C4-2B (cell line): ENCODE measurements at regions not wholly inside any gene's neighbourhood (a gene's known extent, or its start where the extent isn't known, plus 50 kb on each side); places are given as distances from the start of the nearest gene placed in this dataset.

Experiments
- H3K27ac ChIP-seq: fragments of 450-650 bp; 2 replicates; pipeline ENCODE4 v1.5.1; 2017
- CTCF ChIP-seq: fragments of 450-650 bp; conservative IDR thresholded peaks from 2 replicates; pipeline ENCODE4 v1.5.1; 2017; ENCODE audit warnings: mild to moderate bottlenecking
- ZFX ChIP-seq: fragments of 450-650 bp; IDR thresholded peaks from 2 replicates; pipeline ENCODE4 v1.6.1; 2017

DNA sequence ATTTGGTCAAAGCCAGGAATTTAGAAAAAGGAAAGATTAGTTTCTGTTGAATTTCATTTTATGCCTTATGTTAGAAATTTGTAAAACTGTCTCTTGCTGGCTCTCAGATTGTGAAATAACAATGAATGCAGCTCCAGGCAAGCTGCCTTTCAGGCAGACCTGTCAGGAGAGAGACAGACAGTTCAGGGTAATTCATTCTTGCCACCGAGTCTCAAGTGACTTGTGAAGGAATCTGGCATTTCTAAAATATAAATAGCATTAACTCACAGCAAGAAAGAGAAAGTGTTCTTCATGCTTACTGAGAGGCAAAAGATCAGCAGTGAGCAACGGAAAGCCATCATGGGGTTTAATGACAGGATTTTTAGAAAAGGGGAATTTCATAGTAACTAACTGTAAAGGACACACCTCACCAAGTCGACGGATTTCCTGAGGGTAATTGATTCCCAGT lies 442.3 kb upstream of the AKR1E2 start:
- no peak overlapping the region for H3K27ac ChIP-seq
- TF ChIP-seq ZFX (no peak), CTCF (no peak)

DNA sequence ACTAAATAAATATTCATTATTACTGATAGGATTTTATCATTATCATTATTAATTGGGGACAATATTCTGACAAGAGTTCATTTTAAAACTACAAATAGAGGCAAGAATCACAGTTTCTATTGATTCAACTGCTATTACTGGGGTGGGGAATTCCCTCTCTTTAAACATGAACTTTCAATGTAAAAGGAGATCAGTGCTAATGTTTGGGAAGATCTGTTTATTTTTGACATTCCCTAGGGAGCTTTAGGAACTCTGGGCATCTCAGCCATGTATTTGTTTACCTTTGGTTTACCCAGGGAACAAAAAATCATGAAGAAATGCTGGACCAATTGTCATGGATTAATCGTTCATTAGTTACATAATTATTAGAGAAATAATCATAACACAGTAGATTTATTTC lies 443.2 kb upstream of the AKR1E2 start:
- TF ChIP-seq CTCF (no peak), ZFX (no peak)
- no peak overlapping the region for H3K27ac ChIP-seq

- H3K27ac ChIP-seq, result no peak overlapping the region
- TF ChIP-seq CTCF (no peak), ZFX (no peak)
Measured at GRCh38 chr10:4373612-4374011, 452.4 kb upstream of the AKR1E2 start.

- H3K27ac ChIP-seq, result no peak overlapping the region
- TF ChIP-seq ZFX, result no peak
- TF ChIP-seq CTCF, result no peak
Measured at GRCh38 chr10:4373098-4373497, 452.9 kb upstream of the AKR1E2 start.

DNA sequence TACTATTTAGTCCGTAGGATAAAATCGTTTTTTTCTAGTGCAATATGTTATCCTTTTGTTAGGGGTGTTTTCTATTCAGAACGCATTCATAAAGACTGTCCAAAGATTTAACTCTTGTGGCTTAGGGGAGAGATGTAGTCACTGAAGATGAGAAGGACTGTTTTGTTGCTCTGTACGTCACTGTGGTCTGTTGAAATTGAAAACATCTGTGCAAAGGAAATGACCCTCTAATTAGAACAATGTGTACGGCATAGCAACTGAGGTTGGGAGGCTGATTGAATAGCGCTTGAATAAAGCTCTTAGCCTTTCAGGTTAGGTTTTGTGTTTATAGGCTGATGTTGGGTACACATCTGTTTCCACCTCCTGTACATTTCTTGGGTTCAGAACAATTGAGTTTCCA lies 453.4 kb upstream of the AKR1E2 start:
- H3K27ac ChIP-seq, result no peak overlapping the region
- TF ChIP-seq ZFX, result no peak
- no peak for TF ChIP-seq CTCF

GRCh38 chr10:4371691-4372295 lies 454.2 kb upstream of the AKR1E2 start:
- no peak overlapping the region for H3K27ac ChIP-seq
- TF ChIP-seq CTCF, result no peak
- TF ChIP-seq ZFX, result no peak

GRCh38 chr10:4370376-4370775 lies 455.6 kb upstream of the AKR1E2 start:
- no peak overlapping the region for H3K27ac ChIP-seq
- TF ChIP-seq CTCF (no peak), ZFX (no peak)
